ENCODE measurements at regions not wholly inside any gene's neighbourhood (a gene's known extent, or its start where the extent isn't known, plus 50 kb on each side); places are given as distances from the start of the nearest gene placed in this dataset.

DNA sequence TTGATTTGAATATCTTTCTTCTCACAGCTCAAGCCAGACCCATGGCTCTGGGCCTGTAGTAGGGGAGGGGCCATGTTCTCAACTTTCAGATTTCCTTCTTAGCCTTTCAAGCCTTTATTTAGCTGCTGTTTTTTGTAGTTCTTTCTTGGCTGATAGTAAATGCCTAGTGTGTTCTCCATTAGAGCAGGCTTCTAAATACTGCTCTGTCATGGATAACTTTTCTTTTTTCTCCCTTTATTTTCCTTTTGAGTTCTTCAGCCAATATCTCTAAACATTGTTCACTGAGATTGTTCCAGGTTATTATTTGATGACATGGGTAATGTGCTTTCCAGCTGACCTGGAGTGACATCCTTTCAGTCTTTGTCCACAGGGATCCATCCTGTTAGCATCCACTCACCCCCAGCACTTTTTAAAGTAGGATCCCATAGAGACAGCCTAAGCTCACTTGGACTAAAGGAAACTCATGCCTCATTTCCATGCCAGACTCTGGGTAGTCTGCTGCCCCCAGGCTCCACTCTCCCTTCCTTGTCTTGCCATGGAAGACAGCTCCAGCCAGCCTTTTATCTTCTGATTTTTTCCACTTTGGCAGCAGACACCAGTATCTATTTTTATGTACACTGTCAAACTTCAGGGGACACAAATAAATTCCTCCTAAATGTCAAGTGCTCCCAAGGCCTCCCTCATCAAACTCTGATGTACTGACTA lies 645.6 kb downstream of the RNF144B start:
- intact Hi-C loops (cut with DNase I, micrococcal nuclease) = no loop called here
- no peak overlapping the region for H3K4me3 ChIP-seq
- DNase-seq (no peak), ATAC-seq (no peak)
- no peaks in the 10 kb centered on the region for H3K36me3 ChIP-seq (ENCODE audit: low read depth)
- H3K4me1 ChIP-seq (ENCODE audit: low read depth) = no peaks in the 10 kb centered on the region
- H3K9me3 ChIP-seq = no peaks in the 10 kb centered on the region
- TF ChIP-seq, protein P1, sequence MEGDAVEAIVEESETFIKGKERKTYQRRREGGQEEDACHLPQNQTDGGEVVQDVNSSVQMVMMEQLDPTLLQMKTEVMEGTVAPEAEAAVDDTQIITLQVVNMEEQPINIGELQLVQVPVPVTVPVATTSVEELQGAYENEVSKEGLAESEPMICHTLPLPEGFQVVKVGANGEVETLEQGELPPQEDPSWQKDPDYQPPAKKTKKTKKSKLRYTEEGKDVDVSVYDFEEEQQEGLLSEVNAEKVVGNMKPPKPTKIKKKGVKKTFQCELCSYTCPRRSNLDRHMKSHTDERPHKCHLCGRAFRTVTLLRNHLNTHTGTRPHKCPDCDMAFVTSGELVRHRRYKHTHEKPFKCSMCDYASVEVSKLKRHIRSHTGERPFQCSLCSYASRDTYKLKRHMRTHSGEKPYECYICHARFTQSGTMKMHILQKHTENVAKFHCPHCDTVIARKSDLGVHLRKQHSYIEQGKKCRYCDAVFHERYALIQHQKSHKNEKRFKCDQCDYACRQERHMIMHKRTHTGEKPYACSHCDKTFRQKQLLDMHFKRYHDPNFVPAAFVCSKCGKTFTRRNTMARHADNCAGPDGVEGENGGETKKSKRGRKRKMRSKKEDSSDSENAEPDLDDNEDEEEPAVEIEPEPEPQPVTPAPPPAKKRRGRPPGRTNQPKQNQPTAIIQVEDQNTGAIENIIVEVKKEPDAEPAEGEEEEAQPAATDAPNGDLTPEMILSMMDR (IDR thresholded peaks at IDR 0.05) = no peak

DNA sequence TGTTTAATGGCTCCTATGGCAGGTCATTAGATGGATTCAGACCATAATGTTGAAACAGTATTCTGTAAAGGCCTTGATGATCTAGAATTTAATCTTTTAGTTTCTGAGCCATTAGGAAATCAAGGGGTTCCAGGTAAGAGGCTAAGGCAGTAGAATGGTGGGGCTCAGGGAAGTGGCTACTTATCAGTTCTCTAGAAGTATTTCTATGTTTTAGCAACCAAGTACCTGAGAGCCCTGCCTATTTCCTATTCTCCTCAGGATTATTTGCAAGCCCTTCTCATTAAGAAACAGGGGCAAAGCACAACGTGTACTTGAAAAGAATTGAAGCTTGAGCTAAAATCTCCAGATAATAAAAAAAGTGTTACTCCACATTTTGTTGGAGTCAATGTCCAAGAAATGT lies 646.5 kb downstream of the RNF144B start:
- TF ChIP-seq, protein P1 (IDR thresholded peaks at IDR 0.05) = no peak
- H3K4me3 ChIP-seq = no peak overlapping the region
- intact Hi-C loops (cut with DNase I, micrococcal nuclease) = no loop called here
- H3K4me1 ChIP-seq (ENCODE audit: low read depth) = no peaks in the 10 kb centered on the region
- ATAC-seq (no peak), DNase-seq (no peak)
- no peaks in the 10 kb centered on the region for H3K36me3 ChIP-seq (ENCODE audit: low read depth)
- no peaks in the 10 kb centered on the region for H3K9me3 ChIP-seq

DNA sequence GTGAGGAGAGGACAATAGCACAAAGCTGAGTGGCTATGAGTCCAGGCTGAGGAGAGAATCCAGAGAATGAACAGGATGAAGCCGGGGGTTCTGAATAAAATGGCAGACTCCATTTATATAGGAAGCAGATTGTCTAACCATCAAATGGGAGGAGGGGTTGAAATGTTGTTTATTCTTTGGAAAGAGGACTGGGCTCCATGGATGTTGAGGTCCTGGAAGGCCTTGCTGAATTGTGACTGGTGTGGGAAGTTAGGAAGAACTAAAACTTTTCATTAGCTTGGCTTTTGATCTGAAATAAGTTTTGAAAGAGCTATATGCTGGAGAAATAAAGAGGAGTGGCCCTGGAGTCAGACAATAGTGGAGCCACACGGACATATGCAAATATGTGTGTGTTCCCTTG lies 647.8 kb downstream of the RNF144B start:
- Histone ChIP-seq H3K4me1 (ENCODE audit: low read depth) (no peaks in the 10 kb centered on the region), H3K4me3 (no peak overlapping the region), H3K36me3 (ENCODE audit: low read depth) (no peaks in the 10 kb centered on the region), H3K9me3 (no peaks in the 10 kb centered on the region)
- intact Hi-C loops (cut with DNase I, micrococcal nuclease) = no loop called here
- TF ChIP-seq, protein P1 (IDR thresholded peaks at IDR 0.05) = no peak
- no peak for ATAC-seq
- DNase-seq = no peak

DNA sequence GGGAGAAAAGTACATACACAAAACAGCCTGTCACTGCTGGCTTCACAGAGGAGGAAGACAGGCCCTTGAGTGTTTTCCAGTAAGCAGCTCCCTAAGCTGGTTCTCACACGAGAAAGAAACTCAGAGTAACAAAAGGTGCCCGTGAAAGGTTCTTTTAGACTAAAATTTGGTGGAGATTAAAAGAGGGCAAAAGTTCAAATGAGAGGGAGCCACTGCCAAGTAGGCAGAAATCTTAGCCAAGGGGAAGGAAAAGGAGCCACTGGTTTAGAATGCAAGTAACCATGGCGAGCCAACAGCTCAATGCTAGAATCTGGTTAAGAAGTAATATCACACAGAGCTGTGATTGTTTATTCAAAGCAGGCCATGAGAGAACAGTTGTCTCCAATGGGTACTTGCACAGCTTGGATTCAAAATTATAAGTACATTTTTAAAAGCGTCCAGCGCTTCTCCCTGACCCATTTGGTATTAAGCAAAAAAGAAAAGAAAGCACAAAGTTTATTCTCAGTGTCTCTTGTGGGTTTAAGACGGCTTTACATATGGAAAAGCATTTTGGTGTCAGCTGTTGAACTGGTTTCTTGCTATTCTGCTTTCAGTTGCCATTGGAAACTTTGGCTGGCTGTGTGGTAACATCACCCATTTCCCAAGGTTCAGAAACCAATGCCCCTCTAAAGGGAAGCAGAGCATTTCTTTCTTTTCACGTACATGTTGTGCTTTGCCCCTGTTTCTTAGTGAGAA lies 648.5 kb downstream of the RNF144B start:
- no peak for DNase-seq
- TF ChIP-seq, protein P1 (IDR thresholded peaks at IDR 0.05) = no peak
- no peak for ATAC-seq
- Histone ChIP-seq H3K36me3 (ENCODE audit: low read depth) (no peaks in the 10 kb centered on the region), H3K4me3 (no peak overlapping the region), H3K4me1 (ENCODE audit: low read depth) (no peaks in the 10 kb centered on the region), H3K9me3 (no peaks in the 10 kb centered on the region)
- intact Hi-C loops (cut with DNase I, micrococcal nuclease) = no loop called here

DNA sequence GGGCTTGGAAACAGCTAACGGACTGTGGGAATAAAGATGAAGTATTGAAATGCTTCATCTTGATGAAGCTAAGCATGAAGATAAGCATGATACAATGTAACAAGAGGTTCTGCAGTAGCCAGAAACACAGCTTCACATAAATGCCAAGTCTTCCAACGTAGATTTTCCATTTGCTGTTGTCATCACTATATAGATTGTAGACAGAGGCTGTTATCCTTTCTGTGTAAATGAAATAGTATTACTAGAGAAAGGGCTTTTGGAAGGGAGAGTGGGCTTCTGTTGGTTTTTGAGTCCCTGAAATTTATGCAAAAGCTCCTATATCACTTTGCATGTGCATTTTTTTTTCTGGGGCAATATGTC lies 649.0 kb downstream of the RNF144B start:
- H3K4me1 ChIP-seq (ENCODE audit: low read depth) = no peaks in the 10 kb centered on the region
- H3K4me3 ChIP-seq = no peak overlapping the region
- TF ChIP-seq, protein P1 (IDR thresholded peaks at IDR 0.05) = no peak
- ATAC-seq = no peak
- H3K36me3 ChIP-seq (ENCODE audit: low read depth) = no peaks in the 10 kb centered on the region
- intact Hi-C loops (cut with DNase I, micrococcal nuclease) = no loop called here
- H3K9me3 ChIP-seq = no peaks in the 10 kb centered on the region
- DNase-seq = no peak
